Hematopoietic multipotent progenitor cell (in vitro differentiated cells): ENCODE measurements at regions not wholly inside any gene's neighbourhood (a gene's known extent, or its start where the extent isn't known, plus 50 kb on each side); places are given as distances from the start of the nearest gene placed in this dataset.
"Not testable (repeated sequence)": the region's sequence is repeated elsewhere in the genome, so short reads cannot be mapped to it uniquely, and the experiment has no call there.

Experiments used
- DNase-seq, 3 donors: peaks; one replicate each; pipeline ENCODE4 v3.0.0-alpha.2; 2011 to 2015; ENCODE audit warnings: low read depth in 2 of 3, low spot score in 2 of 3

DNA sequence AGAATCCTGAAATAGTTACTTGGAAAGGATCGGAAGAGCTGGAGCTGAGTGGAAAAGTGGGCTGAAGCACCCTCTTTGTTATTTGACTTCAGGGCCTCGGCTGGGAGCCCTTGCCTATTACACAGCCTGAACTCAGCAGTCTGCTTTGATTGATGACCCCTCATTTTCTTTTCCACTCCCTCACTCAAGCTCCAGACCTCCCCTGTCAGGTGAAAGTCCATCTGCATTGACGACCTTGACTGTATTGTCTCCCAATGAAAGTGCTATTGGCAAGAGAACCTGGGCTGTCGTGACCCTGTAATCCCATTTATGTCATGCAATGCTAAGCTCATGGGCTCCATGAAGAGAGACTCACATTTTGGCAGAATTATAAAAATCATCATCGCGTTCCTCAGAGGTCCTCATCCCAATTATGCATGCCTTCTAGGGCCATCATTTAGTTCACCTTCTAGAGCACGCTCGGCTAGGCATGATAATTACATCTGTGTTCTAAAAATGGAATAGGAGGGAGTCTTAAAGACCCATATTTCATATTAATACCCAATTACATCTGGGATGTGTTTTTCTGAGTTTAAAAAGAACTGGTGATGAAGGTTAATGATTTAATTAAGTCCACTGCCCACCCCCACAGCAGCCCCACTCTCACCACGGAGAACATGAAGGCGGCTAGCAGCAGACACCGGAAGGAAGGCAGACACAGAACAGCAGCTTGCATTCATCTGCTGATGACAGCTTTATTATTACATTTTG is 472.5 kb downstream of the PID1 start:
- no peak for DNase-seq

- no peak for DNase-seq
These were observed 474.7 kb downstream of the PID1 start for GRCh38 chr2:228796386-228796785.

DNA sequence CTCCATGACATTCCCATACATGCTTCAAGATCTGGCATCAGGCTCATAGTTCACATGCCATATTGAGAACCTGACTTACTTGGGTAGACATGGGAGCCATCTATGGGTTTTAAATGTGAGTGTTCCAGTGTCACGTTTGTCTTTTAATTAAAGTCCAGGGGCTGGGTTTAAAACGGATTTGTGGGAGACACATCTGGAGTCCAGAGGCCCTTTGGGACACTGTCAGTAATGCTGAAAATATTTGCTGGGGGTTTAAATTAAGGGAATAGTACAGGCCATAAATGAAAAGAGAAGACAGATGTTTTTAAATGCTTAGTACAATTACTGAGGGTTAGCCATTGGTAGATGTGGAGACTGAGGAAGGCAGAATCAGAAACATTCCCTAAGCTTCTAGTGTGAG is 478.0 kb downstream of the PID1 start:
- no peak for DNase-seq

DNA sequence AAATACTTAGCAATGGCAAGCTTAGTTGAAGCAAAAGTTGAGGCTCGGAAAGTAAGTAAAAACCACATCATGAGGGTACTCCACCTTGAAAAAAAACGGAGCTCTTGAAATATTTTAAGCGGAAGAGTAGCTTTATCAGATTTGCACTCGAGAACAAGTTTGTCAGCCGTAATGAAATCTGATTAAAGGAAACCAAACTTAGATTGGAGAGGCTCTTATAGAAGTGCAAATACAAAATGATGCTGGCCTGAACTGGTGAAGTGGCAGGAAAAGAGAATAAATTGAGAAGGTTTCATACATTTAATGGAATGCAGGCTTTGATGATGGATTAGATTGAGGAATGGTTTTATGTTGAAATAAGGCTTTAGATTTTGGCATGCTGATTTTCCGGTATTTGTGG is 484.2 kb downstream of the PID1 start:
- no peak for DNase-seq

DNA sequence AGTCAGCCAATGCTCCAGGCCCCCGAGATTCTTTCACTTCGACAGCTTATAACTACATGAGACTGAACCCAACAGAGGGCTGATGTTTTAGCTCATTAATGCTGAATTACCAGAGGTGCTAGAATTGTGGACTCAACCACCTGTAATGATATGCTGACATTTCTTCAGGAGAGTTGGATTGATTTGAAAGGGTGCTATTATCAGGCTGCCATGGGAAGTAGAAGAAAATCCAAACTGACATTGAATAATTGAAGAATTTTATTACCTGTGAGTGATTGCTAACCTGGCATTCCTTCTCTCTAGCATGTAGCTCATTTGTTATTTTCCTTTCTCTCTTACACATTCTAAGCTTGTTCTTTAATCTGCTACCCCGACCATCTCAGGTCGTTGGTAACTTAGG is 488.8 kb downstream of the PID1 start:
- DNase-seq = no peak

DNA sequence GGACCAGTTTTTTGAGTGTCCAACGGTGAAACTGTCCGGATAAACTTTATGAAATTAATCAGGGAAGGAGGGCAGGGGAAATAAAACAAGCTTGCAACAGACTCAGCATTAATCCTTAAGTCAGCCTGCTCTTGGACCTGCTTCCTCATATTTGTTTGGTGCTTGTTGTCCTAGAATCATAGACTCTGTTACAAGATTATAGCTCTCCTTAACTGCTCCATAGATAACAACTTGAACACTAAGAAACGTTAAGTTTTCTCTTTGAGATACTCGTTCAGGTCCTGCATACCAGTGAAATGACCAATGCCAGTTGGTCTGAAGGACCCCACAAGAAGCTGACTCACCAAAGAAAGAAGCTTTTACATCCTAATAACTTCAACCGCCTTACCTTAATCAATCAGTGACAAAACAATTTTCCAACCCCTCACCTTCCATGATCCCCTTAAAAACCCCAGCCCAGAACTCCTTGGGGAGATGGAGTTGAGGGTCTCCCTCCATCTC is 493.2 kb downstream of the PID1 start:
- DNase-seq = no peak

GRCh38 chr2:228774548-228774947 is 496.5 kb downstream of the PID1 start:
- no peak for DNase-seq

DNA sequence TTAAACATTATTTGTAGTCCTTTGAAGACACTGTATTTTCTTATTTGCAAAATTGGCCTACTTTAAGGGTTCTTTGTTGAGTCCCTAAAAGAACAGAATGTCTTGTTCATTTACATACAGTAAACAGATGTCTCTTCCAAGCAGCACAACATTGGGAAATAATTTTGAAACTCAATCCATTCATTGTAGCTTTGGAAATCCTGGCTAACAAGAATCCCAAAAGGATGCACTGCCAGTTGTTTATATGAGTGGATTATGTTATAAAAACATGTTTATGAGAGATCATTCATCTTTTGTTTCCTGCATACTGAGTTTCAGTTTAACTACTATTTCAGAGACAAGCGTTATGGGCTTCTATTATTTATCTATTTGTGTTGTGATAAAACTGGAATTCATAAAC is 499.3 kb downstream of the PID1 start:
- DNase-seq = no peak

- DNase-seq = no peak
These were observed 499.8 kb downstream of the PID1 start for GRCh38 chr2:228771315-228771714.

DNA sequence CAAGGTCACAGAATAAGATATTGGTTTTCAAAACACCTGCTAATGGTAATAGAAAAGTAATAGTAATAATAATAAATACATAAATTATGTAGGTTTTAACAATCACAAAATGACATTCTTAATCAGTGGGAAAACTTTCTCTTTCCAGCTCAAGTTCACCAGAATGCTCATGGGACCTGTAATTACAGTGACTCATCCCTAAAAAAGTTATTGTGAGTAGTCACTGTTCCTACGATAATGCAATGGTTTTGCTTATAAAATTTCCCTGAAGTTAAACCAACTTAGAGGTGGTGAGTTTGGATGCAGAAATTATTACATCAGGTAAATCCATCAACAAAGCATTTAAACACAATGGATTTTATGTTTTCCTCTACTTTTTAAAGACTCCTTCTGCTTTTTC is 502.3 kb downstream of the PID1 start:
- no peak for DNase-seq

DNA sequence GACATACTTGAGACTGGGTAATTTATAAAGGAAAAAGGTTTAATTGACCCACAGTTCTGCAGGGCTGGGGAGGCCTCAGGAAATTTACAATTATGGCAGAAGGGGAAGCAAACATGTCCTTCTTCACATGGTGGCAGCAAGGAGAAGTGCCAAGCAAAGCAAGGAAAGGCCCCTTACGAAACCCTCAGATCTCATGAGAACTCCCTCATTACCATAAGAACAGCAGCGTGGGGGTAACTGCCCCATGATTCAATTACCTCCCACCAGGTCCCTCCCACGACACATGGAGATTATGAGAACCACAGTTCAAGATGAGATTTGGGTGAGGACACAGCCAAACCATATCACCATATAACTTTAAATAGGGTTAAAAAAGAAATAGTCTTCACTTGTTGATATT is 502.9 kb downstream of the PID1 start:
- DNase-seq = not testable (repeated sequence)

GRCh38 chr2:228767196-228767595 is 503.9 kb downstream of the PID1 start:
- no peak for DNase-seq

GRCh38 chr2:228763379-228763981 is 507.6 kb downstream of the PID1 start:
- no peak for DNase-seq

DNA sequence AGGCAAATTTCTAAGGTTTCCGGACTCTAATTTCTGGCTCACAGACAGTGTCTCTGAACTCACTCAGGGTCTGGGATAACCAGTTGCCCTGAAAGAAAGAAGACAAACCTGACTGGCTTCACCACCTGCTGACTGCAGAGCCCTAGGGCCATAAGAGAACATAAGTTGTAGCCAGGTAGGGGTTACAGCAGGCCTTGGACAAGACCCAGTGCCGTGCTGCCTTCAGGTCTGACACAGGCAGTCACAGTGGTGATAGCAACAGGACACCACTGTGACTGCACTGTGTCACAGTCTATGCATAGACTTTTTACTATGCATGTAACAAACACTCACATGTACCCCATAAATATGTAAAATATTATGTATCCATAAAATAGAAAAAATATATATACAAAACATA is 508.5 kb downstream of the PID1 start:
- no peak for DNase-seq

DNA sequence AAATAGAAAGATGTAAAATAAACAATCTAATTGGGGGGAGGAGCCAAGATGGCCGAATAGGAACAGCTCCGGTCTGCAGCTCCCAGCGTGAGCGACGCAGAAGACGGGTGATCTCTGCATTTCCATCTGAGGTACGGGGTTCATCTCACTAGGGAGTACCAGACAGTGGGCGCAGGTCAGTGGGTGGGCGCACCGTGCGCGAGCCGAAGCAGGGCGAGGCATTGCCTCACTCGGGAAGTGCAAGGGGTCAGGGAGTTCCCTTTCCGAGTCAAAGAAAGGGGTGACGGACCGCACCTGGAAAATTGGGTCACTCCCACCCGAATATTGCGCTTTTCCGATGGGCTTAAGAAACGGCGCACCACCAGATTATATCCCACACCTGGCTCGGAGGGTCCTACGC is 515.4 kb downstream of the PID1 start:
- DNase-seq = not testable (repeated sequence)

DNA sequence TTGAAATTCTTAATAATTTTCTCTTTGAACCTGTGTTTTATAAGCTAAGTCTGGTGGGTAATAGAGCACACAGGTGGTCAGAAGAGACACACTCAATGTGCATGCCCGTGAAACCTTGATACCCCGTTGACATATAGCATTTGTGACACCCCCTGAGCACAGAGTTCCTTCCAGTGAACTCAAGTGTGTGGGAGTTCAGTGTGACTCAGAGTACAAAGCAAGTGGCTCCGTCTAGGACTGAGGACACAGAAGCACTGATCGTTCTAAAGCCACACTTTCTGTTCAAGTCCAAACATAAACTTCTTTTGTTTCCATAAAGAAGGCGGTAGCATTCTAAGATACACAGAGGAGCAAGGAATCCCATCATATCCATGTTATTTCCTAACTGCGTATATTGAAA is 523.6 kb downstream of the PID1 start:
- no peak for DNase-seq

- DNase-seq = no peak
These were observed 532.3 kb downstream of the PID1 start for GRCh38 chr2:228738671-228739380.

DNA sequence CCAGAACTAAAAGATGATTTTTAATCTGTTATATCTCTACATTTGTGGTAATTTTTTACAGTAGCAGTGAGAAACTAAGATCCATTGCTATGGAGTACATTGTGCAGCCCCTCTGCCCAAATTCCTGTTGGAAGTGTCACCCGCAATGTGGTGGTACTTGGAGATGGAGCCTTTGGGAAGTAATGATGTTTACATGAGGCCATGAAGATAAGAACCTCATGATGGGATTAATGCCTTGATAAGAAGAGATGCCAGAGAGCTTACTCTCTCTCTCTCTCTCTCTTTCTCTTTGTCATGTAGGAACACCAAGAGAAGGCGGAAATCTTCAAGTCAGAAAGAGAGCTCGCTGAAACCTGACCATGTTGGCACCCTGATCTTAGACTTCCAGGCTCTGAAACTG is 535.4 kb downstream of the PID1 start:
- no peak for DNase-seq

DNA sequence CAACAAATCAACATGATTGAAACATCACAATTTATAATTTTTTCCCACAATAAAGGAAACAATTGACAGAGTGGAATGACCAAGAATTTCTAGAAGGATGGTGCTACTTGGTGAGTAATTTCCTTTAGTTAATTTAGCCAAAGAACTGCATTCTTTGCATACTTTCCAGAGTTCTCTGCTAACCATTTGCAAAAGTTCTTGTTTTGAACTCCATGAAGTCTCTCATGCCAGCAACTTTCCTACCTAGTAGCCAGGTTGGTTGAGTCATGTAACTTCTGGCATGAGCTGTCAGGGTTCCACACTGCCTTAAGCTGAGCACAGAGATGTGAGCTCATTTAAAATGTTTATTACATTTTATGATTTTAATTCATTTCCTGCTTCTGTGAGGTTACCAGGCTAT is 539.6 kb downstream of the PID1 start:
- no peak for DNase-seq

DNA sequence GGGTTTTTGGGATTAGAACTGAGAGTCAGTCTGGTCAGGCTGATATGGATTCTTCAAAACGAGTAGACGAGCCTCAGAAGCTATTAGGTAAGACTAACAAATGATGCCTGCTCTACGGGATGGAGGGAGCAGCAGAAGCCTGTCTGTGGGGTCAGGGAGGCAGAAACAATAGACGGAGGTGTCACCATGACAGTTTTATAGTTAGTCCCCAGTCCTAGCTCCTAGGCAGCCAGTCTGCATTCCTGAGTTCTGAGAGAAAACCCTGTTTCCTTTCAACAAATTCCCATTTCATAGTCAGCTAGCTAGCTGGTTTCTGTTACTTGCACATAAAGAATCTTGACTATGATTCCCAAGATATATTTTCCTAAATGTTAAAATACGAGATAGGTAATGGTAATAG is 542.1 kb downstream of the PID1 start:
- no peak for DNase-seq

DNA sequence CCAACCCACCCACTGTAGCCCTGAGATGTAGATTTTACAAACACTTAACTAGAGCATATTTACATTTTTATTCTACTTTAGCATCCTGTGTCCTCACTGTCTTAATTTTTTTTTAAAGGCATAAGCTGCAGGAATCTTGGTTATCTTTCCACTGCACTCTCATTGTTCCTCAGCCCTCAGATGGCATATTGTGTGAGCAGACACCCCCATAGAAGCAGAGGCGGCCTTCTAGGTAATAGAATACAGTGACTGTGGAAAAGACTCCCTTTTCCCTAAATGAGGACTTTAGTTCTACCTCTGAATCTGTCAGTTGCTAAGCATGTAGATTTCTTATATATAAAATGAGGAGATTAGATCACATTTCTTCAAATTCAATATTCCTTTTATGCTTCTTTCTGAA is 543.5 kb upstream of the SPHKAP start:
- no peak for DNase-seq

GRCh38 chr2:228723599-228723998 is 542.1 kb upstream of the SPHKAP start:
- no peak for DNase-seq
